Keratinocyte (primary cell): ENCODE measurements at regions not wholly inside any gene's neighbourhood (a gene's known extent, or its start where the extent isn't known, plus 50 kb on each side); places are given as distances from the start of the nearest gene placed in this dataset.

ENCODE experiments used
- DNase-seq: peaks from one replicate; pipeline ENCODE4 v3.0.0-alpha.2; 2011; ENCODE audit warnings: low read depth, missing footprints, low spot score
- FAIRE-seq: peaks from 2 replicates; lab custom pipeline; 2011; peaks lifted over from hg19 to GRCh38; lab: Jason Lieb, UNC
- H2AFZ ChIP-seq: 2 replicates; pipeline ENCODE4 v1.6.0; 2012; ENCODE audit warnings: low read length, control low read depth, inconsistent platforms; ENCODE audit not compliant: control insufficient read depth
- H3K27ac ChIP-seq: 2 replicates; pipeline ENCODE4 v1.5.1; 2011; ENCODE audit warnings: low read length; ENCODE audit not compliant: control insufficient read depth, insufficient read depth
- H3K27me3 ChIP-seq: 3 replicates; pipeline ENCODE4 v1.6.0; 2011; ENCODE audit warnings: low read length; ENCODE audit not compliant: control insufficient read depth, insufficient read depth; ENCODE audit errors: extremely low read depth
- H3K36me3 ChIP-seq, 2 experiments: 2 replicates in 1 of 2; 3 replicates in 1 of 2; pipeline ENCODE4 v1.5.1; 2011; ENCODE audit warnings: low read length in 2 of 2, mild to moderate bottlenecking in 1 of 2; ENCODE audit not compliant: control insufficient read depth in 2 of 2, insufficient read depth in 2 of 2; ENCODE audit errors: extremely low read depth in 1 of 2
- H3K4me1 ChIP-seq: 3 replicates; pipeline ENCODE4 v1.5.1; 2011; ENCODE audit warnings: low read length; ENCODE audit not compliant: control insufficient read depth, insufficient read depth; ENCODE audit errors: extremely low read depth
- H3K4me2 ChIP-seq: 3 replicates; pipeline ENCODE4 v1.6.0; 2011; ENCODE audit warnings: low read depth, low read length; ENCODE audit not compliant: control insufficient read depth, insufficient read depth; ENCODE audit errors: extremely low read depth
- H3K4me3 ChIP-seq, 3 experiments: fragments of 200-600 bp in 1 of 3; sonication (generic) in 1 of 3; 2 replicates in 2 of 3; 3 replicates in 1 of 3; pipeline ENCODE4 v1.5.1; 2011 to 2016; ENCODE audit warnings: low read length in 3 of 3, mild to moderate bottlenecking in 3 of 3, control low read depth in 2 of 3, inconsistent platforms in 1 of 3, low read depth in 1 of 3, mixed read lengths in 1 of 3, mixed run types in 1 of 3, moderate library complexity in 1 of 3; ENCODE audit not compliant: control insufficient read depth in 2 of 3, insufficient read depth in 2 of 3; ENCODE audit errors: extremely low read depth in 1 of 3
- H3K79me2 ChIP-seq: 2 replicates; pipeline ENCODE4 v1.6.0; 2012; ENCODE audit warnings: low read length; ENCODE audit not compliant: control insufficient read depth, insufficient read depth
- H3K9ac ChIP-seq: 3 replicates; pipeline ENCODE4 v1.6.0; 2011; ENCODE audit warnings: low read length; ENCODE audit not compliant: control insufficient read depth, insufficient read depth; ENCODE audit errors: extremely low read depth
- H3K9me1 ChIP-seq: 3 replicates; pipeline ENCODE4 v1.6.0; 2011; ENCODE audit warnings: low read length; ENCODE audit not compliant: control insufficient read depth, insufficient read depth; ENCODE audit errors: extremely low read depth
- H3K9me3 ChIP-seq: 2 replicates; pipeline ENCODE4 v1.5.1; 2012; ENCODE audit warnings: low read depth, low read length; ENCODE audit not compliant: control insufficient read depth
- H4K20me1 ChIP-seq: 3 replicates; pipeline ENCODE4 v1.6.0; 2011; ENCODE audit warnings: low read length; ENCODE audit not compliant: control insufficient read depth, insufficient read depth; ENCODE audit errors: extremely low read depth
- CTCF ChIP-seq, 3 experiments: IDR thresholded peaks in 1 of 3; conservative IDR thresholded peaks in 1 of 3; optimal IDR thresholded peaks in 1 of 3; 2 replicates in 2 of 3; 3 replicates in 1 of 3; pipeline versions ENCODE3 to v1.5.1; 2011; ENCODE audit warnings: low read length in 3 of 3, mild to moderate bottlenecking in 3 of 3, moderate library complexity in 2 of 3, control low read depth in 1 of 3, inconsistent platforms in 1 of 3; ENCODE audit not compliant: insufficient read depth in 2 of 3; ENCODE audit errors: extremely low read depth in 1 of 3
- EZH2 ChIP-seq: IDR thresholded peaks from one replicate; pipeline ENCODE4 v1.6.1; 2012; ENCODE audit warnings: inconsistent platforms, mild to moderate bottlenecking, low read length, moderate library complexity
- dilution Hi-C: fragments of 300-500 bp; cut with MboI; formaldehyde crosslinking; loops from one replicate; pipeline ENCODE4 v1.7.0; 2020; ENCODE audit warnings: low sequenced_read_pairs; ENCODE audit not compliant: extremely low pct_ligation_motif_present

DNA sequence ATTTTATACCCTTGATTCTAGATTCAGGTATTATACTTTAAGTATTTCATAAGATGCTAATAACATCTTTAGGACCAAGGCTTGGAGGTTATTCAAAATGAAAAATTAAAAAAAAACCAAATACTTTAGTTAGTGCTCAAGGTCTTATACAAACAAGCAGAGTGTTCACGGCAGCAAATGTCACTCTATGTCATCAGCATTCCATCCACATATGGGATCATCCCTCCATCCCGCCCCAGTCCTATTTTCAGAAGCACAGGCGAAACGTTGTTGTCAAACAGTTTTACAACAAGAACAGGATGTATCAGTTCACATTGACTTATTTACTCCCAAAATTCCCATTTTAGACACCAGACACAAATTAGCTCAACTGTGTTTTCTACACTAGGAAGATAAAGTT is 83.7 kb downstream of the DSEL start:
- Histone ChIP-seq H3K9me1 (no peaks in the 10 kb centered on the region), H3K36me3 (no peaks in the 10 kb centered on the region), H2AFZ (no peak overlapping the region), H3K4me2 (no peak overlapping the region), H3K9ac (no peak overlapping the region), H3K9me3 (no peaks in the 10 kb centered on the region), H4K20me1 (no peaks in the 10 kb centered on the region), H3K4me3 (no peak overlapping the region), H3K79me2 (no peaks in the 10 kb centered on the region), H3K4me1 (no peaks in the 10 kb centered on the region), H3K27me3 (no peaks in the 10 kb centered on the region), H3K27ac (no peak overlapping the region)
- TF ChIP-seq EZH2 (no peak), CTCF (optimal IDR thresholded peaks at IDR 0.05 in 1 of 3, IDR thresholded peaks at IDR 0.05 in 1 of 3, conservative IDR thresholded peaks at IDR 0.05 in 1 of 3; ENCODE audit: extremely low read depth in 1 of 3, insufficient read depth in 2 of 3, low read length in 3 of 3) (no peak)
- no peak for DNase-seq
- dilution Hi-C loops: no loop called here
- FAIRE-seq: no peak

GRCh38 chr18:67428805-67429204 is 87.7 kb downstream of the DSEL start:
- DNase-seq (no peak), FAIRE-seq (no peak)
- no peaks in the 10 kb centered on the region for H4K20me1 ChIP-seq
- H3K9ac ChIP-seq: no peak overlapping the region
- H3K4me1 ChIP-seq: no peaks in the 10 kb centered on the region
- no peaks in the 10 kb centered on the region for H3K9me3 ChIP-seq
- H3K27ac ChIP-seq: no peak overlapping the region
- H2AFZ ChIP-seq: no peak overlapping the region
- no peaks in the 10 kb centered on the region for H3K36me3 ChIP-seq
- no peak overlapping the region for H3K4me3 ChIP-seq
- dilution Hi-C loops: no loop called here
- H3K27me3 ChIP-seq: no peaks in the 10 kb centered on the region
- no peaks in the 10 kb centered on the region for H3K79me2 ChIP-seq
- no peak for TF ChIP-seq CTCF (optimal IDR thresholded peaks at IDR 0.05 in 1 of 3, IDR thresholded peaks at IDR 0.05 in 1 of 3, conservative IDR thresholded peaks at IDR 0.05 in 1 of 3; ENCODE audit: extremely low read depth in 1 of 3, insufficient read depth in 2 of 3, low read length in 3 of 3)
- TF ChIP-seq EZH2: no peak
- H3K4me2 ChIP-seq: no peak overlapping the region
- H3K9me1 ChIP-seq: no peaks in the 10 kb centered on the region
